K562 (cell line): ENCODE measurements at regions not wholly inside any gene's neighbourhood (a gene's known extent, or its start where the extent isn't known, plus 50 kb on each side); places are given as distances from the start of the nearest gene placed in this dataset.

ENCODE experiments used
- ATAC-seq: fragments of 200-7000 bp; cut with Tn5 transposase; 3 replicates; pipeline ENCODE4 v1.9.1; 2020; ENCODE audit warnings: moderate library complexity
- BruUV-seq: library from RNA; stranded (reverse); fragments of 400-500 nt; replicated peaks from 2 replicates; lab custom pipeline; 2021; lab: Mats Ljungman, UMichigan
- CTCF ChIA-PET: fragments of 300-600 bp; formaldehyde crosslinking; extraction: SDS; loops from one replicate; lab custom pipeline; 2021; ENCODE audit warnings: low intra/inter-chr PET ratio; lab: Yijun Ruan, JAX
- POLR2A ChIA-PET: fragments of 300-600, 350-650 bp; sonication (Branson Sonifier 250); formaldehyde crosslinking; extraction: SDS; loops from one replicate; lab custom pipeline; 2021; ENCODE audit warnings: antibody characterized with exemption, inconsistent platforms; lab: Yijun Ruan, JAX
- DNase-seq, 4 experiments: peaks; one replicate each; pipeline versions ENCODE4 v3.0.0 to v3.0.0-alpha.2; 2011 to 2018; ENCODE audit warnings: low spot score in 3 of 4, mixed read lengths in 3 of 4; ENCODE audit errors: extremely low read depth in 1 of 4
- FAIRE-seq: peaks from 2 replicates; lab custom pipeline; 2011; peaks lifted over from hg19 to GRCh38; lab: Jason Lieb, UNC
- H2AFZ ChIP-seq: 2 replicates; pipeline ENCODE4 v1.6.0; 2011; ENCODE audit warnings: low read depth, low read length, control low read depth, inconsistent platforms
- H3K27ac ChIP-seq: fragments of 200-600 bp; 3 replicates; pipeline ENCODE4 v1.8.0; 2011; ENCODE audit warnings: low read depth, mild to moderate bottlenecking, control low read depth, inconsistent platforms, low read length, moderate library complexity, mixed read lengths; ENCODE audit errors: extremely low read depth
- H3K27me3 ChIP-seq, 2 experiments: fragments of 300-600 bp in 1 of 2; 2 replicates in 1 of 2; 3 replicates in 1 of 2; pipeline versions ENCODE4 v1.6.0 to v1.8.0; 2011; ENCODE audit warnings: inconsistent platforms in 2 of 2, low read length in 2 of 2, mild to moderate bottlenecking in 1 of 2, mixed read lengths in 1 of 2, moderate library complexity in 1 of 2; ENCODE audit not compliant: control insufficient read depth in 2 of 2, insufficient read depth in 2 of 2
- H3K36me3 ChIP-seq: fragments of 300-600 bp; 3 replicates; pipeline ENCODE4 v1.8.0; 2011; ENCODE audit warnings: mild to moderate bottlenecking, low read length, inconsistent platforms; ENCODE audit not compliant: control insufficient read depth, insufficient read depth
- H3K4me1 ChIP-seq, 2 experiments: fragments of 200-600 bp in 1 of 2; replicated peaks in 1 of 2; 2 replicates in 1 of 2; 3 replicates in 1 of 2; pipeline versions ENCODE4 v1.5.1 to v1.8.0; 2011; ENCODE audit warnings: inconsistent platforms in 2 of 2, low read length in 2 of 2, mild to moderate bottlenecking in 1 of 2, mixed read lengths in 1 of 2, moderate library complexity in 1 of 2; ENCODE audit not compliant: control insufficient read depth in 2 of 2, insufficient read depth in 2 of 2
- H3K4me2 ChIP-seq: 2 replicates; pipeline ENCODE4 v1.6.1; 2011; ENCODE audit warnings: low read length, control low read depth, inconsistent platforms, mixed read lengths; ENCODE audit not compliant: insufficient read depth
- H3K4me3 ChIP-seq: fragments of 200-600 bp; sonication (generic), shearing (Covaris generic); 2 replicates; pipeline ENCODE4 v1.5.1; 2016; ENCODE audit warnings: control low read depth, inconsistent platforms
- H3K79me2 ChIP-seq: fragments of 200-600 bp; 3 replicates; pipeline ENCODE4 v1.8.0; 2011; ENCODE audit warnings: low read length, inconsistent platforms; ENCODE audit not compliant: control insufficient read depth, insufficient read depth
- H3K9ac ChIP-seq, 2 experiments: 2 replicates each; pipeline versions ENCODE4 v1.6.0 to v1.6.1; 2011; ENCODE audit warnings: low read depth in 2 of 2, low read length in 2 of 2, control low read depth in 1 of 2, inconsistent platforms in 1 of 2, mild to moderate bottlenecking in 1 of 2, mixed read lengths in 1 of 2; ENCODE audit not compliant: insufficient read depth in 1 of 2
- H3K9me1 ChIP-seq: one replicate; pipeline ENCODE4 v1.6.0; 2011; ENCODE audit warnings: inconsistent platforms, mild to moderate bottlenecking, low read length, moderate library complexity; ENCODE audit not compliant: control insufficient read depth, insufficient read depth
- H3K9me3 ChIP-seq: replicated peaks from 2 replicates; pipeline ENCODE4 v1.5.1; 2011; ENCODE audit warnings: low read depth, low read length, inconsistent platforms; ENCODE audit not compliant: control insufficient read depth, insufficient read depth
- H4K20me1 ChIP-seq: replicated peaks from 2 replicates; pipeline ENCODE4 v1.6.1; 2011; ENCODE audit warnings: low read length, inconsistent platforms, mixed read lengths; ENCODE audit not compliant: control insufficient read depth, insufficient read depth
- IRF2 ChIP-seq: sonication (generic); formaldehyde crosslinking; IDR thresholded peaks from 2 replicates; pipeline ENCODE4 v1.8.1; 2022; ENCODE audit warnings: mild to moderate bottlenecking, missing genetic modification reagents
- KDM1A ChIP-seq, 2 experiments: fragments of 450-650 bp; IDR thresholded peaks; 2 replicates each; pipeline ENCODE4 v1.6.1; 2016; ENCODE audit warnings: mild to moderate bottlenecking in 2 of 2
- RBM17 ChIP-seq: fragments of 200-400 bp; formaldehyde crosslinking; IDR thresholded peaks from 2 replicates; pipeline ENCODE4 v1.6.1; 2017; ENCODE audit warnings: low read depth, mild to moderate bottlenecking, low read length, borderline replicate concordance
- STAG1 ChIP-seq: sonication (generic); formaldehyde crosslinking; IDR thresholded peaks from 2 replicates; pipeline ENCODE4 v1.5.0; 2020; ENCODE audit warnings: missing genetic modification reagents, borderline replicate concordance
- ZNF174 ChIP-seq: fragments of 250-450 bp; sonication (Bioruptor Pico); IDR thresholded peaks from 2 replicates; pipeline ENCODE4 v1.4.0; 2020; ENCODE audit warnings: mild to moderate bottlenecking
- ZNF316 ChIP-seq: fragments of 450-650 bp; IDR thresholded peaks from 2 replicates; pipeline ENCODE4 v1.6.1; 2016
- WGBS: fragments of 100-300 bp; shearing (Covaris generic); methylation state at CpG from one replicate; pipeline ENCODE4 v1.1.6; 2016; ENCODE audit warnings: low coverage, mixed read lengths; ENCODE audit not compliant: insufficient coverage; ENCODE audit errors: missing lambda C conversion rate; 5-methylcytosine and 5-hydroxymethylcytosine counted together
- in situ Hi-C: fragments of 300-500 bp; cut with MboI; formaldehyde crosslinking; loops from 4 replicates; pipeline ENCODE4 v1.15.0; 2018; ENCODE audit warnings: inconsistent platforms, mixed read lengths
- intact Hi-C: fragments of 100-400 bp; cut with micrococcal nuclease; formaldehyde crosslinking; loops from 2 replicates; pipeline ENCODE4 v1.14.2; 2022
- TF ChIP-seq, protein P1 (sequence below): fragments of 450-650 bp; IDR thresholded peaks from 2 replicates; pipeline ENCODE4 v1.6.1; 2016; ENCODE audit warnings: borderline replicate concordance
- TF ChIP-seq, protein P2 (sequence below): fragments of 250-450 bp; sonication (Bioruptor Pico); IDR thresholded peaks from 2 replicates; pipeline ENCODE4 v1.4.0; 2020

DNA sequence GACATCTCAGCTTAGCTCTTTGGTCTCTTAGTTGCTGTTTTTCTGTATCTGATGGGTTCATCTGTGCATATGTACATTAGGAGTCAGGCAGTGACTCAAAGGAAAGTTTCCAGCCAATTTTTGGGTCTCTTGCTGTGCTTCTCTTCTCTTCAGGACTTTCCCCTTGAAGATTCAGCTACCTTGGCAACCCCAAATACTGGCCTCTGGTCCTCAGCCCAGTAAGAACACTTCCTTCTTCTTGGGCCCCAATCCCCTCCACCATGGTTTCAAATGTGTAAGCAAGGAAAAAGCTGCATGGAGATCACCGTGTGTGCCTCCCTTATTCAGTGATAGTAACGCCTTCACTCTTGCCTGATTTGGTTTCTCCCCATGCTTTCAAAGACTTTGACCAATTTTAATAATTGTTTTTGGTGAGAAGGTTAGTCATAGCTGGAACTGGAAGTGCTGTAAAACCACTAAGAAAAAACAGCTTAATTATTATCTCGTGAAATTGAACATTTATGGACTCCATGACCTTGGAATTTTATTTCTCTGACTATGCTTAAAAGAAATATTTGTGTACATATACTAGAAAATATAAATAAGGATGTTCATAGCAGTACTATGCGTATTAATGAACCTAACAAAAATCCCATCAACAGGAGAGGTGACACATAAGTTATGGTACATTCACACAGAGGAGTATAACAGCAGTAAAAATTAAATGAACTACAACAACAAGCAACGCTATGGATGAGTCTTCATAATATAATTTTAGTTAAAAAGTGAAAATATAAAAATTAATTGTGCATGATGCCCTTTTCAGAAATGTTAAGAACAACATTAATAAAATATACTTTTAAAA lies 125.3 kb upstream of the BCL6 start:
- Histone ChIP-seq H3K9ac (no peak overlapping the region), H3K9me1 (no peaks in the 10 kb centered on the region), H3K27ac (no peak overlapping the region), H4K20me1 (no peaks in the 10 kb centered on the region), H3K4me1 (no peaks in the 10 kb centered on the region), H3K36me3 (no peaks in the 10 kb centered on the region), H3K9me3 (no peaks in the 10 kb centered on the region), H3K4me2 (no peak overlapping the region), H3K79me2 (no peaks in the 10 kb centered on the region), H2AFZ (no peak overlapping the region), H3K4me3 (no peak overlapping the region), H3K27me3 (no peaks in the 10 kb centered on the region)
- 2% methylated on average over 5 of the region's 5 CpGs for WGBS
- TF ChIP-seq KDM1A (IDR thresholded peaks at IDR 0.05) (no peak), ZNF174 (no peak)
- TF ChIP-seq, protein P1, sequence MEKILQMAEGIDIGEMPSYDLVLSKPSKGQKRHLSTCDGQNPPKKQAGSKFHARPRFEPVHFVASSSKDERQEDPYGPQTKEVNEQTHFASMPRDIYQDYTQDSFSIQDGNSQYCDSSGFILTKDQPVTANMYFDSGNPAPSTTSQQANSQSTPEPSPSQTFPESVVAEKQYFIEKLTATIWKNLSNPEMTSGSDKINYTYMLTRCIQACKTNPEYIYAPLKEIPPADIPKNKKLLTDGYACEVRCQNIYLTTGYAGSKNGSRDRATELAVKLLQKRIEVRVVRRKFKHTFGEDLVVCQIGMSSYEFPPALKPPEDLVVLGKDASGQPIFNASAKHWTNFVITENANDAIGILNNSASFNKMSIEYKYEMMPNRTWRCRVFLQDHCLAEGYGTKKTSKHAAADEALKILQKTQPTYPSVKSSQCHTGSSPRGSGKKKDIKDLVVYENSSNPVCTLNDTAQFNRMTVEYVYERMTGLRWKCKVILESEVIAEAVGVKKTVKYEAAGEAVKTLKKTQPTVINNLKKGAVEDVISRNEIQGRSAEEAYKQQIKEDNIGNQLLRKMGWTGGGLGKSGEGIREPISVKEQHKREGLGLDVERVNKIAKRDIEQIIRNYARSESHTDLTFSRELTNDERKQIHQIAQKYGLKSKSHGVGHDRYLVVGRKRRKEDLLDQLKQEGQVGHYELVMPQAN, result no peak
- intact Hi-C loops, result no loop called here
- POLR2A ChIA-PET, result interaction anchor here (0.5 to 0.7 kb wide), 2 partner anchors 42 to 111 kb away, joined by 3 read pairs; no protein-coding TSS in a partner anchor
- CTCF ChIA-PET, result no interaction called here
- no TSS peak for BruUV-seq
- ATAC-seq (no peak), DNase-seq (no peak), FAIRE-seq (no peak)
- in situ Hi-C loops, result no loop called here

DNA sequence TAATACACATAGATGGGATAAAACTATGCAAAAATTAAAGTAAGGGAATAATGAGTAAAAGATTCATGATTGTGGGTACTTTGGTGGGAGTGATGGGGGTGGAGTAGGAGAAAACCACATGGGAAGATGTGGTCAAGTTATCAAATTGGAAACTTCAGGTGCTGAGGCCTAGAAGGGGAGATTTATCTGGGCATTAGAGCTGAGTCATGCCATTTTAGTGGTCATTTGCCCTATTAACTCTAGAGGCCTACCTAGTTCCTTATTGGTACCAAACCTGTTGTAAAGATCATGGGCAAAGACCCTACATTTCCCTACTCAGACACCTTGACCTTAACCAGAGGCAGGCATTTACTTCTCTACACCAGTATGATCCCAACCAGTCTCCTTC lies 125.9 kb upstream of the BCL6 start:
- H3K9me3 ChIP-seq, result no peaks in the 10 kb centered on the region
- in situ Hi-C loops, result no loop called here
- FAIRE-seq, result no peak
- TF ChIP-seq, protein P2, sequence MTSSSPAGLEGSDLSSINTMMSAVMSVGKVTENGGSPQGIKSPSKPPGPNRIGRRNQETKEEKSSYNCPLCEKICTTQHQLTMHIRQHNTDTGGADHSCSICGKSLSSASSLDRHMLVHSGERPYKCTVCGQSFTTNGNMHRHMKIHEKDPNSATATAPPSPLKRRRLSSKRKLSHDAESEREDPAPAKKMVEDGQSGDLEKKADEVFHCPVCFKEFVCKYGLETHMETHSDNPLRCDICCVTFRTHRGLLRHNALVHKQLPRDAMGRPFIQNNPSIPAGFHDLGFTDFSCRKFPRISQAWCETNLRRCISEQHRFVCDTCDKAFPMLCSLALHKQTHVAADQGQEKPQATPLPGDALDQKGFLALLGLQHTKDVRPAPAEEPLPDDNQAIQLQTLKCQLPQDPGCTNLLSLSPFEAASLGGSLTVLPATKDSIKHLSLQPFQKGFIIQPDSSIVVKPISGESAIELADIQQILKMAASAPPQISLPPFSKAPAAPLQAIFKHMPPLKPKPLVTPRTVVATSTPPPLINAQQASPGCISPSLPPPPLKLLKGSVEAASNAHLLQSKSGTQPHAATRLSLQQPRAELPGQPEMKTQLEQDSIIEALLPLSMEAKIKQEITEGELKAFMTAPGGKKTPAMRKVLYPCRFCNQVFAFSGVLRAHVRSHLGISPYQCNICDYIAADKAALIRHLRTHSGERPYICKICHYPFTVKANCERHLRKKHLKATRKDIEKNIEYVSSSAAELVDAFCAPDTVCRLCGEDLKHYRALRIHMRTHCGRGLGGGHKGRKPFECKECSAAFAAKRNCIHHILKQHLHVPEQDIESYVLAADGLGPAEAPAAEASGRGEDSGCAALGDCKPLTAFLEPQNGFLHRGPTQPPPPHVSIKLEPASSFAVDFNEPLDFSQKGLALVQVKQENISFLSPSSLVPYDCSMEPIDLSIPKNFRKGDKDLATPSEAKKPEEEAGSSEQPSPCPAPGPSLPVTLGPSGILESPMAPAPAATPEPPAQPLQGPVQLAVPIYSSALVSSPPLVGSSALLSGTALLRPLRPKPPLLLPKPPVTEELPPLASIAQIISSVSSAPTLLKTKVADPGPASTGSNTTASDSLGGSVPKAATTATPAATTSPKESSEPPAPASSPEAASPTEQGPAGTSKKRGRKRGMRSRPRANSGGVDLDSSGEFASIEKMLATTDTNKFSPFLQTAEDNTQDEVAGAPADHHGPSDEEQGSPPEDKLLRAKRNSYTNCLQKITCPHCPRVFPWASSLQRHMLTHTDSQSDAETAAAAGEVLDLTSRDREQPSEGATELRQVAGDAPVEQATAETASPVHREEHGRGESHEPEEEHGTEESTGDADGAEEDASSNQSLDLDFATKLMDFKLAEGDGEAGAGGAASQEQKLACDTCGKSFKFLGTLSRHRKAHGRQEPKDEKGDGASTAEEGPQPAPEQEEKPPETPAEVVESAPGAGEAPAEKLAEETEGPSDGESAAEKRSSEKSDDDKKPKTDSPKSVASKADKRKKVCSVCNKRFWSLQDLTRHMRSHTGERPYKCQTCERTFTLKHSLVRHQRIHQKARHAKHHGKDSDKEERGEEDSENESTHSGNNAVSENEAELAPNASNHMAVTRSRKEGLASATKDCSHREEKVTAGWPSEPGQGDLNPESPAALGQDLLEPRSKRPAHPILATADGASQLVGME, result no peak
- TF ChIP-seq STAG1, result no peak
- no peak for TF ChIP-seq RBM17
- TF ChIP-seq IRF2 (CRISPR knock-in tag), result no peak
- peak; percentile 36; the same call in 1 of the 2 replicates for TF ChIP-seq ZNF316

More for the DNA sequence above, 125.9 kb upstream of the BCL6 start:
- Histone ChIP-seq H2AFZ (no peak overlapping the region), H3K4me1 (no peaks in the 10 kb centered on the region), H3K36me3 (no peaks in the 10 kb centered on the region), H4K20me1 (no peaks in the 10 kb centered on the region), H3K27ac (no peak overlapping the region), H3K9ac (no peak overlapping the region), H3K9me1 (no peaks in the 10 kb centered on the region), H3K4me3 (no peak overlapping the region), H3K79me2 (no peaks in the 10 kb centered on the region), H3K27me3 (no peaks in the 10 kb centered on the region), H3K4me2 (no peak overlapping the region)
- no peak for DNase-seq
- ATAC-seq, result no peak
- POLR2A ChIA-PET, result no interaction called here
- intact Hi-C loops, result no loop called here
- no TSS peak for BruUV-seq
- CTCF ChIA-PET, result no interaction called here
